ENCODE measurements at regions not wholly inside any gene's neighbourhood (a gene's known extent, or its start where the extent isn't known, plus 50 kb on each side); places are given as distances from the start of the nearest gene placed in this dataset.

GRCh38 chr18:59056706-59057492, 82.8 kb upstream of the SEC11C start (continued):
- TF ChIP-seq CTCFL (IDR thresholded peaks at IDR 0.05; ENCODE audit: borderline replicate concordance, insufficient read depth, low read depth, low read length, poor library complexity, severe bottlenecking), result peak; percentile 23

- no peak overlapping the region for H3K27ac ChIP-seq (ENCODE audit: extremely low read depth, low read depth, low read length)
- ChIA-PET CTCF (ENCODE audit: low intra/inter-chr PET ratio) (interaction anchor here (0.8 to 1.4 kb wide), 2 partner anchors 276 to 289 kb away, joined by 7 to 13 read pairs; no protein-coding TSS in a partner anchor), POLR2A (no interaction called here)
- FAIRE-seq (no peak), DNase-seq (ENCODE audit: extremely low read depth in 1 of 4, low spot score in 3 of 4) (no peak), ATAC-seq (no peak)
- no peaks in the 10 kb centered on the region for H3K79me2 ChIP-seq (ENCODE audit: control insufficient read depth, insufficient read depth, low read length)
- no peak overlapping the region for H2AFZ ChIP-seq (ENCODE audit: low read depth, low read length)
- no peaks in the 10 kb centered on the region for H4K20me1 ChIP-seq (replicated peaks; ENCODE audit: control insufficient read depth, insufficient read depth, low read length)
- TF ChIP-seq NCOA1 (IDR thresholded peaks at IDR 0.05; ENCODE audit: low read depth) (no peak), ZNF143 (CRISPR knock-in tag; IDR thresholded peaks at IDR 0.05) (no peak)
- 0% methylated on average over 2 of the region's 4 CpGs for WGBS (ENCODE audit: insufficient coverage, low coverage, missing lambda C conversion rate)
- no peaks in the 10 kb centered on the region for H3K9me3 ChIP-seq (replicated peaks; ENCODE audit: control insufficient read depth, insufficient read depth, low read depth, low read length)
- no peak overlapping the region for H3K4me2 ChIP-seq (ENCODE audit: insufficient read depth, low read length)
- no peaks in the 10 kb centered on the region for H3K9me1 ChIP-seq (ENCODE audit: control insufficient read depth, insufficient read depth, low read length)
- BruUV-seq (replicated peaks), result no TSS peak
- no peak overlapping the region for H3K4me3 ChIP-seq
- H3K36me3 ChIP-seq (ENCODE audit: control insufficient read depth, insufficient read depth, low read length), result no peaks in the 10 kb centered on the region
- peaks cover 2 to 19% of the 10 kb centered on the region in 2 experiments; a peak in 2 of 5 replicates for H3K27me3 ChIP-seq (ENCODE audit: control insufficient read depth in 2 of 2, insufficient read depth in 2 of 2, low read length in 2 of 2)
- no peaks in the 10 kb centered on the region for H3K4me1 ChIP-seq (replicated peaks in 1 of 2; ENCODE audit: control insufficient read depth in 2 of 2, insufficient read depth in 2 of 2, low read length in 2 of 2)
- intact Hi-C loops (cut with micrococcal nuclease), result loop anchor here (1.0 to 10.0 kb wide), 2 partner anchors 276 to 533 kb away; no protein-coding TSS in a partner anchor
- in situ Hi-C loops (cut with MboI), result no loop called here
- no peak overlapping the region for H3K9ac ChIP-seq (ENCODE audit: insufficient read depth in 1 of 2, low read depth in 2 of 2, low read length in 2 of 2)
Measured at GRCh38 chr18:59057493-59057795, 82.2 kb upstream of the SEC11C start.
